ENCODE measurements at regions not wholly inside any gene's neighbourhood (a gene's known extent, or its start where the extent isn't known, plus 50 kb on each side); places are given as distances from the start of the nearest gene placed in this dataset.
A peak's percentile ranks its signal among the peaks of the same experiment; 100 is the strongest.

- TF ChIP-seq, protein P1, sequence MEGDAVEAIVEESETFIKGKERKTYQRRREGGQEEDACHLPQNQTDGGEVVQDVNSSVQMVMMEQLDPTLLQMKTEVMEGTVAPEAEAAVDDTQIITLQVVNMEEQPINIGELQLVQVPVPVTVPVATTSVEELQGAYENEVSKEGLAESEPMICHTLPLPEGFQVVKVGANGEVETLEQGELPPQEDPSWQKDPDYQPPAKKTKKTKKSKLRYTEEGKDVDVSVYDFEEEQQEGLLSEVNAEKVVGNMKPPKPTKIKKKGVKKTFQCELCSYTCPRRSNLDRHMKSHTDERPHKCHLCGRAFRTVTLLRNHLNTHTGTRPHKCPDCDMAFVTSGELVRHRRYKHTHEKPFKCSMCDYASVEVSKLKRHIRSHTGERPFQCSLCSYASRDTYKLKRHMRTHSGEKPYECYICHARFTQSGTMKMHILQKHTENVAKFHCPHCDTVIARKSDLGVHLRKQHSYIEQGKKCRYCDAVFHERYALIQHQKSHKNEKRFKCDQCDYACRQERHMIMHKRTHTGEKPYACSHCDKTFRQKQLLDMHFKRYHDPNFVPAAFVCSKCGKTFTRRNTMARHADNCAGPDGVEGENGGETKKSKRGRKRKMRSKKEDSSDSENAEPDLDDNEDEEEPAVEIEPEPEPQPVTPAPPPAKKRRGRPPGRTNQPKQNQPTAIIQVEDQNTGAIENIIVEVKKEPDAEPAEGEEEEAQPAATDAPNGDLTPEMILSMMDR (IDR thresholded peaks at IDR 0.05; ENCODE audit: insufficient read depth, low read depth, low read length, missing control alignments), result no peak
- peak; percentile 83 for DNase-seq (ENCODE audit: low read depth)
- no peak overlapping the region for H3K4me3 ChIP-seq (ENCODE audit: low read length)
Observed at GRCh38 chr10:33542752-33543505, 208.5 kb upstream of the NRP1 start.

- TF ChIP-seq, protein P1 (IDR thresholded peaks at IDR 0.05; ENCODE audit: insufficient read depth, low read depth, low read length, missing control alignments), result no peak
- H3K4me3 ChIP-seq (ENCODE audit: low read length), result no peak overlapping the region
- no peak for DNase-seq (ENCODE audit: low read depth)
Observed at GRCh38 chr10:33539116-33539515, 204.6 kb upstream of the NRP1 start.

- DNase-seq (ENCODE audit: low read depth), result no peak
- H3K4me3 ChIP-seq (ENCODE audit: low read length), result no peak overlapping the region
- TF ChIP-seq, protein P1 (IDR thresholded peaks at IDR 0.05; ENCODE audit: insufficient read depth, low read depth, low read length, missing control alignments), result no peak
Observed at GRCh38 chr10:33537066-33537465, 202.6 kb upstream of the NRP1 start.

DNA sequence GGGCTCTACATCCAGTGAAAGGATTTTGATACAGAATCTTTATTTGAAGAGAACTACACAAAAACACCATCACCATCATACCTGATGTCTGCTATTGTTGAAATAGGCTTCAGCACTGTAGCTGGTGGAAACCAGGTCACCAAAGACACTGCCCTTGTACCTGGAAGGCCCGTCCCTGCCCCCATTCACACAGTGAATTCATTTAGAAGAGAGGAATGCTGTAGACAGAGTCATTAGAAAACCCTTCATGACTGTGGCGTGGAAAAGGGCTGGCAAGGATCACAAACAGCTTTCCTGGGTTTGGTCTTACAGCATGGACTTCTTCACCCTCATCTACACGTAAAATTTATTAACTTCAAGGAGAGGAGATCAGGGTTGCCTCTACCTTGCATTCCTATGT lies 202.0 kb upstream of the NRP1 start:
- TF ChIP-seq, protein P1 (IDR thresholded peaks at IDR 0.05; ENCODE audit: insufficient read depth, low read depth, low read length, missing control alignments), result no peak
- no peak overlapping the region for H3K4me3 ChIP-seq (ENCODE audit: low read length)
- DNase-seq (ENCODE audit: low read depth), result no peak

DNA sequence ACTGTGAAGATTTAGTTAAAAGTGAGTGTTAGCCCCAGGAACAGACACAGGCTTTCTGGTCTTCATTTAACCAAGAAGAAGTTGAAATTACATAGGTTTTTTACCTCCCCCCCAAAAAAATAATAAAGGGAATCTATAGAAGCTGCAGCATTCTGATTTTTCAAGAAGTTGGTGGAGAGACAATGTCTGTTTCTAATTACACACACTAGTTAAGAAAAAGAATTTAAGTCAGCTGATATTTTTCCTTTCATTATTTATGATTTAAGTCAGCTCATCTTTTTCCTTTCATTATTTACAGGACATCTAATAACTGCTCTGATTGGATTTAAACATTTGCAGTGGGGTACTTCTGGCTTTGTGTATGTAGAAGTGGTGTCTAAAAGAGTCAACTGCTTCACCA lies 201.4 kb upstream of the NRP1 start:
- TF ChIP-seq, protein P1 (IDR thresholded peaks at IDR 0.05; ENCODE audit: insufficient read depth, low read depth, low read length, missing control alignments), result no peak
- DNase-seq (ENCODE audit: low read depth), result no peak
- no peak overlapping the region for H3K4me3 ChIP-seq (ENCODE audit: low read length)

- H3K4me3 ChIP-seq (ENCODE audit: low read length), result no peak overlapping the region
- TF ChIP-seq, protein P1 (IDR thresholded peaks at IDR 0.05; ENCODE audit: insufficient read depth, low read depth, low read length, missing control alignments), result no peak
- DNase-seq (ENCODE audit: low read depth), result peak; percentile 71
Observed at GRCh38 chr10:33534416-33534815, 199.9 kb upstream of the NRP1 start.

DNA sequence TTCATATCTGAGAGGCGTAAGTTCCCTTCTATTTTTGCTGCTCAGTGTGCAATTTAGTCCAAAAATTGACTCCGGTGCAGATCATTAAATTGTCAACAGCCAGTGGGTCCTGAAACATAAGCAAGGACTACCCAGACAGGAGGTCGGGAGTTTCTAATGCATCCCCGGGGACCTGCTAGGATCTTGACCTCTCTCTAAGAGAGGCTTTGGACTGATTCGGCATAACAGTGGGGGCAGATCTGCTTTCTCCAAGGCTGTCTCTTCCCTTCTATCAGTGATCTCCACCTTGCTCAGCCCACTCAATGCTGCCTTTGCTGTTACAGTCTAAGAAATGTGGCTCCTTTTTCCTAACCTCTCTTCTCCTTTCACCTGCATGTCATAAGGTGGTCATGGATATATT lies 199.1 kb upstream of the NRP1 start:
- TF ChIP-seq, protein P1 (IDR thresholded peaks at IDR 0.05; ENCODE audit: insufficient read depth, low read depth, low read length, missing control alignments), result no peak
- no peak overlapping the region for H3K4me3 ChIP-seq (ENCODE audit: low read length)
- no peak for DNase-seq (ENCODE audit: low read depth)

Data from epithelial cell of esophagus (primary cell).